Fibroblast of lung (primary cell): ENCODE measurements at regions not wholly inside any gene's neighbourhood (a gene's known extent, or its start where the extent isn't known, plus 50 kb on each side); places are given as distances from the start of the nearest gene placed in this dataset.
A peak's percentile ranks its signal among the peaks of the same experiment; 100 is the strongest.

ENCODE experiments used
- DNase-seq, 2 donors: peaks; one replicate each; pipeline versions ENCODE4 v3.0.0 to v3.0.0-alpha.2; 2010; ENCODE audit warnings: low read depth in 2 of 2
- H2AFZ ChIP-seq: 2 replicates; pipeline ENCODE4 v1.5.1; 2012; ENCODE audit warnings: low read length, control low read depth, inconsistent platforms
- H3K27ac ChIP-seq: 2 replicates; pipeline ENCODE4 v1.5.1; 2011; ENCODE audit warnings: low read length, control low read depth; ENCODE audit not compliant: insufficient read depth
- H3K27me3 ChIP-seq: 2 replicates; pipeline ENCODE4 v1.5.1; 2011; ENCODE audit warnings: mild to moderate bottlenecking, low read length; ENCODE audit not compliant: control insufficient read depth, insufficient read depth
- H3K36me3 ChIP-seq: 2 replicates; pipeline ENCODE4 v1.5.1; 2011; ENCODE audit warnings: low read length; ENCODE audit not compliant: control insufficient read depth, insufficient read depth
- H3K4me1 ChIP-seq: 2 replicates; pipeline ENCODE4 v1.5.1; 2011; ENCODE audit warnings: low read length; ENCODE audit not compliant: control insufficient read depth, insufficient read depth; ENCODE audit errors: extremely low read depth
- H3K4me2 ChIP-seq: 2 replicates; pipeline ENCODE4 v1.5.1; 2011; ENCODE audit warnings: low read length, control low read depth; ENCODE audit not compliant: insufficient read depth; ENCODE audit errors: extremely low read depth
- H3K4me3 ChIP-seq, 4 experiments: fragments of 200-600 bp in 1 of 4; sonication (generic) in 1 of 4; replicated peaks in 1 of 4; 2 replicates each; pipeline ENCODE4 v1.5.1; 2011 to 2016; ENCODE audit warnings: low read length in 4 of 4, low read depth in 3 of 4, mild to moderate bottlenecking in 3 of 4, control low read depth in 2 of 4, inconsistent platforms in 1 of 4, mixed read lengths in 1 of 4; ENCODE audit not compliant: insufficient read depth in 1 of 4; ENCODE audit errors: control extremely low read depth in 1 of 4
- H3K79me2 ChIP-seq: 2 replicates; pipeline ENCODE4 v1.5.1; 2012; ENCODE audit warnings: mild to moderate bottlenecking, low read length, inconsistent platforms; ENCODE audit not compliant: control insufficient read depth, insufficient read depth
- H3K9ac ChIP-seq: 2 replicates; pipeline ENCODE4 v1.5.1; 2011; ENCODE audit warnings: mild to moderate bottlenecking, low read length, control low read depth; ENCODE audit not compliant: insufficient read depth
- H3K9me3 ChIP-seq: 2 replicates; pipeline ENCODE4 v1.5.1; 2012; ENCODE audit warnings: low read depth, low read length; ENCODE audit not compliant: control insufficient read depth, insufficient read depth
- H4K20me1 ChIP-seq: 2 replicates; pipeline ENCODE4 v1.5.1; 2011; ENCODE audit warnings: low read length; ENCODE audit not compliant: control insufficient read depth, insufficient read depth; ENCODE audit errors: extremely low read depth
- CTCF ChIP-seq, 2 donors: IDR thresholded peaks in 1 of 2; conservative IDR thresholded peaks in 1 of 2; 1 replicate in 1 of 2; 2 replicates in 1 of 2; pipeline ENCODE4 v1.5.1; 2011 to 2012; ENCODE audit warnings: low read length in 2 of 2, control low read depth in 1 of 2, inconsistent platforms in 1 of 2, low read depth in 1 of 2, mild to moderate bottlenecking in 1 of 2
- EZH2 ChIP-seq: IDR thresholded peaks from 2 replicates; pipeline ENCODE4 v1.5.1; 2012; ENCODE audit warnings: low read length, control low read depth, mild to moderate bottlenecking; ENCODE audit errors: missing control alignments

DNA sequence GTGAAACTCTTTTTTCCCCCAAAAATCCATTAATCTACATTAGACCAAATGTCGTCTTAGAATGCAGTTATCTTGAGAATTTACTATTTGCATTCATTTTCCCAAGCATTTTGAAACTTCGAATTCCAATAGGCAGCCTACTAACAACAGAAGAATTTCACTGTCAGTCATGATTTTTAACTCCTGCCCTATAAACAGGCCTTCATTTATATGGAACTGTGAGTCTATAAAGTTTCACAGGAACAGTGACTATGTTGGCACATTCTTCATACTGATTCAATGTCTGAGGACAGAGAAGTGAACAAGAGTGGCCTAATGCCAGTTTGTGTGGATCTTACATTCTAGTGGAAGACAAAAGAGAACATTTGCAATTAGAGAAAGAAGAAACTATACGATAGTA lies 198.0 kb downstream of the PCDH17 start:
- DNase-seq = peak in 1 of 2 donors; percentile 66
- H3K79me2 ChIP-seq = no peaks in the 10 kb centered on the region
- no peak overlapping the region for H3K9ac ChIP-seq
- no peaks in the 10 kb centered on the region for H3K9me3 ChIP-seq
- no peak for TF ChIP-seq EZH2
- no peak for TF ChIP-seq CTCF (conservative IDR thresholded peaks at IDR 0.05 in 1 of 2, IDR thresholded peaks at IDR 0.05 in 1 of 2; ENCODE audit: low read depth in 1 of 2, low read length in 2 of 2)
- H3K27ac ChIP-seq = no peak overlapping the region
- no peak overlapping the region for H3K4me3 ChIP-seq
- H3K27me3 ChIP-seq = no peaks in the 10 kb centered on the region
- H3K4me2 ChIP-seq = no peak overlapping the region
- no peaks in the 10 kb centered on the region for H3K4me1 ChIP-seq
- H4K20me1 ChIP-seq = no peaks in the 10 kb centered on the region
- H3K36me3 ChIP-seq = no peaks in the 10 kb centered on the region
- no peak overlapping the region for H2AFZ ChIP-seq

- Histone ChIP-seq H3K4me3 (no peak overlapping the region), H2AFZ (no peak overlapping the region), H4K20me1 (no peaks in the 10 kb centered on the region), H3K36me3 (no peaks in the 10 kb centered on the region), H3K79me2 (no peaks in the 10 kb centered on the region), H3K9me3 (no peaks in the 10 kb centered on the region), H3K4me2 (no peak overlapping the region), H3K27ac (no peak overlapping the region), H3K4me1 (no peaks in the 10 kb centered on the region), H3K27me3 (no peaks in the 10 kb centered on the region), H3K9ac (no peak overlapping the region)
- no peak for DNase-seq
- TF ChIP-seq CTCF (conservative IDR thresholded peaks at IDR 0.05 in 1 of 2, IDR thresholded peaks at IDR 0.05 in 1 of 2; ENCODE audit: low read depth in 1 of 2, low read length in 2 of 2) (no peak), EZH2 (no peak)
Observed at GRCh38 chr13:57832187-57832586, 200.6 kb downstream of the PCDH17 start.

- Histone ChIP-seq H3K4me2 (no peak overlapping the region), H4K20me1 (no peaks in the 10 kb centered on the region), H3K9ac (no peak overlapping the region), H3K4me3 (no peak overlapping the region), H3K9me3 (no peaks in the 10 kb centered on the region), H3K27ac (no peak overlapping the region), H3K36me3 (no peaks in the 10 kb centered on the region), H3K4me1 (no peaks in the 10 kb centered on the region), H2AFZ (no peak overlapping the region), H3K27me3 (no peaks in the 10 kb centered on the region), H3K79me2 (no peaks in the 10 kb centered on the region)
- no peak for DNase-seq
- no peak for TF ChIP-seq EZH2
- TF ChIP-seq CTCF (conservative IDR thresholded peaks at IDR 0.05 in 1 of 2, IDR thresholded peaks at IDR 0.05 in 1 of 2; ENCODE audit: low read depth in 1 of 2, low read length in 2 of 2) = no peak
Observed at GRCh38 chr13:57837801-57838200, 206.3 kb downstream of the PCDH17 start.
